COLO668 (cell line): ENCODE measurements at regions not wholly inside any gene's neighbourhood (a gene's known extent, or its start where the extent isn't known, plus 50 kb on each side); places are given as distances from the start of the nearest gene placed in this dataset.
"Not testable (repeated sequence)": the region's sequence is repeated elsewhere in the genome, so short reads cannot be mapped to it uniquely, and the experiment has no call there.

Experiments
- DNase-seq: peaks from one replicate; lab custom pipeline; 2025; ENCODE audit not compliant: unreplicated experiment; lab: John Stamatoyannopoulos, UW

- DNase-seq: no peak
Observed at GRCh38 chr11:115606498-115607220, 102.4 kb upstream of the CADM1 start.

DNA sequence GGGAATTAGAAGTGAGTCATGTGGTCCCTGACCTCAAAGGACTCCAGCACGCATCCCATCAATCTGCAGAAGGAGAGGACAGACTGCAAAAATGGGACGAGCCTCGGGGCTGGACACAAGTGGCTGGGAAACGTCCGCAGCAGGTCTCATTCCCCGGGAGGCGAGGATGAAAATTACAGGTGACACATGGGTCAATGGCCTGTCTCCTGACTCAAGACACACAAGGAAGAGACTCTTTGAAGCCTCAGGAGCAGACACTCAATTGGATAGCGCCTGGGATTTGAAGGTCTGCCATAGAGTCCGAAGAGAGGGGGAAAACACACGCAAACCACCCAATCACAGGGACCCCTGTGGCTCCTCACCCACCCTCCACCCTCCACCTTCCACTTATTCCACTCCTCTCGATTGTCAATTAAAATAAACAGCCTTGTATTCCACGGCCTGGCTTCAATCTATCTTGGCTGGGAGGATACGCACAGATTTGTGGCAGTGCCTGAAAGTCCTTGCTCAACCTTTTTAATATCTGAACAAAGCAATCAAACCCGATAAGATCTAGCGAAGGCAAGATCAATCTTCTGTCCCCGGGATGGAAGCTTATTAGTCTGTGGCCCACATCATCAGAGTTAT is 101.8 kb upstream of the CADM1 start:
- DNase-seq: no peak

DNA sequence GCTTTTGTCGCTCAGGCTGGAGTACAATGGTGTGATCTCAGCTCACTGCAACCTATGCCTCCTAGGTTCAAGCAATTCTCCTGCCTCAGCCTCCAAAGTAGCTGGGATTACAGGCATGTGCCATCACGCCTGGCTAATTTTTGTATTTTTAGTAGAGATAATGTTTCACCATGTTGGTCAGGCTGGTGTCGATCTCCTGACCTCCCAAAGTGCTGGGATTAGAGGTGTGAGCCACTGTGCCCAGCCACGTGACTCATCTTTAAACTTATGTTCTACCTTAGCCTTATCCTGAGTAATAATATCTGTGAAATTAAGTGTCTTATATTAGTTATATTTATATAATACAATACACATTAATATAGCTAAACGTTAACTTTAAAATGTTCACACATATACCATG is 101.2 kb upstream of the CADM1 start:
- DNase-seq: not testable (repeated sequence)

- no peak for DNase-seq
Observed at GRCh38 chr11:115599125-115599524, 94.9 kb upstream of the CADM1 start.

GRCh38 chr11:115598257-115598901 is 94.2 kb upstream of the CADM1 start:
- DNase-seq: no peak

GRCh38 chr11:115591380-115591779 is 87.2 kb upstream of the CADM1 start:
- no peak for DNase-seq

GRCh38 chr11:115590254-115590653 is 86.0 kb upstream of the CADM1 start:
- peak; percentile 71 for DNase-seq

DNA sequence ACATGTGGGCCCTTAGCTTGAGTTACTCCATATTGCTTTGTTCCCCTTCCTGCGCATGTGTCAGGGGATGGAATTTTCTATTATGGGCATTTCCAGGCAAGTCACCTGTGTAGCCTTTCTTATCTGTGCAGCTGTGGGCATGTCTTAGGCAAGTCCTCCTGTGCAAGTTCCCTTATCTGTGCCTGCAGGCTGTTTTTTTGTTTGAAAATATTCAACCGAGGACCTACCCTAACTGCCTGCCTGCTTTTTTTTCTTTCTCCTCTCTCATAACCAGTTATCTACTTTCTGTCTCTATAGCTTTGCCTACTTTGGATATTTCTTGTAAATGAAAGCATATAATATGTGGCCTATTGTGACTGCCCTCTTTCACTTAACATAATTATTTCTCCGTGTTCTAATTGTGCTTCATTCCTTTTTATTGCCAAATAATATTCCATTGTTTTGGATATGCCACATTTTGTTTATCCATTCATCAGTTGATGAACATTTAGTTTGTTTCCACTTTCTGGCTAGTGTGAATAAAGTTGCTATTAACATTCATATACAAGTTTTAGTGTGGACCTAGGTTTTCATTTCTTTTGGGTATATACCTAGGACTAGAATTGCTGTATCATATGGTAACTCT is 83.6 kb upstream of the CADM1 start:
- no peak for DNase-seq

- DNase-seq: no peak
Observed at GRCh38 chr11:115585361-115586024, 81.3 kb upstream of the CADM1 start.

- DNase-seq: peak; percentile 46
Observed at GRCh38 chr11:115581871-115582639, 77.8 kb upstream of the CADM1 start.

- DNase-seq: peak; percentile 22
Observed at GRCh38 chr11:115580927-115581680, 76.9 kb upstream of the CADM1 start.

DNA sequence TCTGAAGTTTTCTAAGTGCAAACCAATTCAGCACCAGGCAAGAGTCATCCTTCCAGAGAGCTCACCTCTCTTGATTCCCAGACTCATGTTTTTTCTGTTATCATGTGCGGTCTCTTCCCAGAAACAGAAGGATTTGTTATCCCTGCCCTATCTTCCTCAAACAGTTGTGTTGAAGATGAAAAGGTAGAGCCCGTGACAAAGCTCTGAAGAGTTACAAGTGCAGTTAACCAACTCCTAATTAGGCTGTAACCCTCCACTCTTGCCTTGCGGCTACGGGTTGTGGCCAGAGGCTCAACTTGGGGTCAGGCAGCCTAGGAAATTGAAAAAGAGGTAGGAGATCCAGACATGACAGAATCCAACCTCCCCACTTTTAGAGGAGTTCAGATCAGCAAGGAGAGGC is 76.2 kb upstream of the CADM1 start:
- DNase-seq: no peak

- DNase-seq: no peak
Observed at GRCh38 chr11:115579181-115579825, 75.1 kb upstream of the CADM1 start.

DNA sequence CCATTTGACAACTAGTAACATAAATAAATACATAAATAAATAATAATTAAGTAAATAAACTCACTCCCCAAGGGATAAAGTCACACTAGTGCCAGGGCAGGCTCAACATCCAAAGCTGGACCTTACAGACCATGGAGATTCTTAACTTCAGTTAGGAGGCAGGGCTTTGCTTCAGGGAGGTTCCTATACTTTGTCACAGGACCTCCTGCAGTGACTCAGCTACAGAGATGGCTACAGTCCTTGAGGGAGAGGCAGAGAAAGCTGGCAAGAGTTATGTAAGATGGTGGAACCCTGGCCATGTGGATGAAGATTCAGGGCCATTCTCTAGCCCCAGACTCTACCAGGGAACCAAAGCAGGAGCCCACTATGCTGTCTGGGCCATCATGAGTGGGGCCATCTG is 74.1 kb upstream of the CADM1 start:
- no peak for DNase-seq

GRCh38 chr11:115577701-115578100 is 73.5 kb upstream of the CADM1 start:
- DNase-seq: no peak

- no peak for DNase-seq
Observed at GRCh38 chr11:115576606-115577380, 72.6 kb upstream of the CADM1 start.

DNA sequence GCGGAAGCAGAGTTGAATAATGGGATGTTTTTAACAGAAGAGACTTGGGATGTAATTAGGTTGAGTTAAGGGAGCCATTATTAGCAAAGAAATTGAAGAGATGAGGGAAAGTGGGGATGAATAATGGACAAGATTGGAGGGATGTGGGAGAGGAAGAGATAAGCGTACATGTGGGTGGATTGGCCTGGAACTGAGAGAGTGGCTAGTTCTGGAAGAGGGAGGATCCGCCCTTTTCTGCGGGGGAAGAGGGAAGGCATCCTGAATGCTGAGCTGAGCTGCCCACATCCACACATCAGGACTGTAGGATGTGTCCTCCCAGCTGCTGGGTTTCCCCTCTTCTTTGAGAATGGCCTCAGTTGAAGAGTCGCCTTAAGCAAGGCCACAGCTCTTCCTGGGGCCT is 68.3 kb upstream of the CADM1 start:
- no peak for DNase-seq

GRCh38 chr11:115566180-115566764 is 62.1 kb upstream of the CADM1 start:
- no peak for DNase-seq
